DOHH2 (cell line): ENCODE measurements at regions not wholly inside any gene's neighbourhood (a gene's known extent, or its start where the extent isn't known, plus 50 kb on each side); places are given as distances from the start of the nearest gene placed in this dataset.

Experiments used
- H3F3A ChIP-seq: fragments of 200-600 bp; sonication (generic), shearing (Covaris generic); 2 replicates; pipeline ENCODE4 v1.6.0; 2016; ENCODE audit warnings: antibody characterized with exemption, mild to moderate bottlenecking; ENCODE audit not compliant: control insufficient read depth, insufficient read depth
- H3K27ac ChIP-seq: fragments of 200-600 bp; sonication (generic); 2 replicates; pipeline ENCODE4 v1.5.1; 2014; ENCODE audit warnings: low read depth, mild to moderate bottlenecking, low read length, moderate library complexity
- H3K27me3 ChIP-seq: fragments of 200-600 bp; sonication (generic); 2 replicates; pipeline ENCODE4 v1.6.1; 2014; ENCODE audit warnings: mild to moderate bottlenecking, low read length, mixed read lengths; ENCODE audit not compliant: control insufficient read depth
- H3K36me3 ChIP-seq: fragments of 200-600 bp; sonication (generic); 2 replicates; pipeline ENCODE4 v1.6.1; 2014; ENCODE audit warnings: mild to moderate bottlenecking, low read length, moderate library complexity, mixed read lengths; ENCODE audit not compliant: control insufficient read depth
- H3K4me1 ChIP-seq: fragments of 200-600 bp; sonication (generic); 2 replicates; pipeline ENCODE4 v1.6.1; 2014; ENCODE audit warnings: mild to moderate bottlenecking, low read length, mixed read lengths; ENCODE audit not compliant: control insufficient read depth
- H3K4me2 ChIP-seq: fragments of 200-600 bp; sonication (generic); 2 replicates; pipeline ENCODE4 v1.6.0; 2014; ENCODE audit warnings: mild to moderate bottlenecking, low read length, moderate library complexity
- H3K4me3 ChIP-seq: fragments of 200-600 bp; sonication (generic); 2 replicates; pipeline ENCODE4 v1.5.1; 2014; ENCODE audit warnings: mild to moderate bottlenecking, low read length, mixed read lengths
- H3K79me2 ChIP-seq: fragments of 200-600 bp; sonication (generic); 2 replicates; pipeline ENCODE4 v1.6.1; 2014; ENCODE audit warnings: mild to moderate bottlenecking, low read length, mixed read lengths; ENCODE audit not compliant: control insufficient read depth
- H3K9me2 ChIP-seq: fragments of 200-600 bp; sonication (generic); replicated peaks from 2 replicates; pipeline ENCODE4 v1.6.1; 2014; ENCODE audit warnings: mild to moderate bottlenecking, low read length, mixed read lengths; ENCODE audit not compliant: control insufficient read depth
- H3K9me3 ChIP-seq: fragments of 200-600 bp; sonication (generic); 2 replicates; pipeline ENCODE4 v1.6.1; 2014; ENCODE audit warnings: antibody characterized with exemption, low read length, mixed read lengths; ENCODE audit not compliant: control insufficient read depth, insufficient read depth
- H4K20me1 ChIP-seq: fragments of 200-600 bp; sonication (generic); 2 replicates; pipeline ENCODE4 v1.6.0; 2014; ENCODE audit warnings: low read depth, mild to moderate bottlenecking, antibody characterized with exemption, low read length, moderate library complexity; ENCODE audit not compliant: control insufficient read depth, insufficient read depth
- EZH2phosphoT487 ChIP-seq: fragments of 200-600 bp; sonication (generic); IDR thresholded peaks from 2 replicates; pipeline ENCODE4 v1.6.1; 2017; ENCODE audit warnings: borderline replicate concordance, mild to moderate bottlenecking, antibody characterized with exemption, low read length, moderate library complexity, mixed read lengths
- TF ChIP-seq, protein P1 (sequence below): fragments of 200-600 bp; sonication (generic); IDR thresholded peaks from one replicate; pipeline ENCODE4 v1.5.1; 2014; ENCODE audit warnings: antibody characterized with exemption, mild to moderate bottlenecking, low read depth, low read length; ENCODE audit not compliant: poor library complexity, severe bottlenecking

DNA sequence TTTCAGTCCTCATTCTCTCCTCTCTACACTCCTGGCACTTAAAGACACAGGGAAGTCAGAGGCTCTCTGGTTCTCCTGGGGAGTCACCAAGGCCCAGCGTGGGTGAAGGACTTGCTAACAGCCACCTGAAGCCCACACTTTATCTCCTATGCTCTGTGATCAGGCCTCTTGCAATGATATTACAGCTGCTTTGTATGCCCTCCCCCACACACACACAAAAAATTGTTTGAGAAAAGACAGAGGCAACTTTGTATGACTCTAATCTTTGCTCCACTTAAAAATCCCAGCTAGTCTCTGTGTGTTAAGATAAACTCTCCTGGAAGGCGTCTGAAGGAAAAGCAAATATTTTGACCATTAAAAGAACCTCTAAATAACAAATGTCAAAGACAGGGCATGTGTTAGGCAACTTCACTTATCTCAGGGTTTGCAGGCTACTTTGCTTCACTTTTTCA, 507.2 kb downstream of the TNS3 start:
- Histone ChIP-seq H3K27ac (no peak overlapping the region), H3K79me2 (no peaks in the 10 kb centered on the region), H3K27me3 (no peaks in the 10 kb centered on the region), H4K20me1 (no peaks in the 10 kb centered on the region), H3K9me2 (no peaks in the 10 kb centered on the region), H3K4me3 (no peak overlapping the region), H3K4me1 (peaks cover 6% of the 10 kb centered on the region), H3K36me3 (no peaks in the 10 kb centered on the region), H3K4me2 (no peak overlapping the region), H3K9me3 (no peaks in the 10 kb centered on the region), H3F3A (no peaks in the 10 kb centered on the region)
- TF ChIP-seq, protein P1, sequence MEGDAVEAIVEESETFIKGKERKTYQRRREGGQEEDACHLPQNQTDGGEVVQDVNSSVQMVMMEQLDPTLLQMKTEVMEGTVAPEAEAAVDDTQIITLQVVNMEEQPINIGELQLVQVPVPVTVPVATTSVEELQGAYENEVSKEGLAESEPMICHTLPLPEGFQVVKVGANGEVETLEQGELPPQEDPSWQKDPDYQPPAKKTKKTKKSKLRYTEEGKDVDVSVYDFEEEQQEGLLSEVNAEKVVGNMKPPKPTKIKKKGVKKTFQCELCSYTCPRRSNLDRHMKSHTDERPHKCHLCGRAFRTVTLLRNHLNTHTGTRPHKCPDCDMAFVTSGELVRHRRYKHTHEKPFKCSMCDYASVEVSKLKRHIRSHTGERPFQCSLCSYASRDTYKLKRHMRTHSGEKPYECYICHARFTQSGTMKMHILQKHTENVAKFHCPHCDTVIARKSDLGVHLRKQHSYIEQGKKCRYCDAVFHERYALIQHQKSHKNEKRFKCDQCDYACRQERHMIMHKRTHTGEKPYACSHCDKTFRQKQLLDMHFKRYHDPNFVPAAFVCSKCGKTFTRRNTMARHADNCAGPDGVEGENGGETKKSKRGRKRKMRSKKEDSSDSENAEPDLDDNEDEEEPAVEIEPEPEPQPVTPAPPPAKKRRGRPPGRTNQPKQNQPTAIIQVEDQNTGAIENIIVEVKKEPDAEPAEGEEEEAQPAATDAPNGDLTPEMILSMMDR = no peak
- TF ChIP-seq EZH2phosphoT487 = no peak

DNA sequence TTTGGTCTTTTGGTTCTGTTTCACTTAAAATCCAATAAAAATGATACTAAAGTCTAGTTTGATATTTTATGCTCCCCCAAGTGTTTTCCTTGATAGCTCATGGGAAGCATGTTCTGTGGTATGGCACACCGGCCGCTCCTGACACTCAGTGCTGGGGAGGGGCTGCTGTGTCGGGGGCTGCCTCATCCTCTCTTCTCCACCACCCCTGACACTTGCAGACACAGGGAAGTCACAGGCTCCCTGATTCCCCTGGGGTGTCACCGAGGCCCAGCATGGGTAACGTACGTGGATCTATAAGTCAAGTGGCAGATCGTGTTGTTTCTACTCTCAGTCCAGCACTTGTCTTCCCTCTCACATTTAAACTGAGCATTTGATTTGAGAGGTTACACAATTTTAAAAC, 508.6 kb downstream of the TNS3 start:
- no peaks in the 10 kb centered on the region for H3K9me2 ChIP-seq
- TF ChIP-seq, protein P1 = no peak
- no peak for TF ChIP-seq EZH2phosphoT487
- H3K27me3 ChIP-seq = no peaks in the 10 kb centered on the region
- no peak overlapping the region for H3K27ac ChIP-seq
- no peaks in the 10 kb centered on the region for H3F3A ChIP-seq
- H4K20me1 ChIP-seq = no peaks in the 10 kb centered on the region
- H3K4me2 ChIP-seq = no peak overlapping the region
- H3K4me3 ChIP-seq = no peak overlapping the region
- no peaks in the 10 kb centered on the region for H3K36me3 ChIP-seq
- H3K9me3 ChIP-seq = no peaks in the 10 kb centered on the region
- H3K4me1 ChIP-seq = no peaks in the 10 kb centered on the region
- H3K79me2 ChIP-seq = no peaks in the 10 kb centered on the region

DNA sequence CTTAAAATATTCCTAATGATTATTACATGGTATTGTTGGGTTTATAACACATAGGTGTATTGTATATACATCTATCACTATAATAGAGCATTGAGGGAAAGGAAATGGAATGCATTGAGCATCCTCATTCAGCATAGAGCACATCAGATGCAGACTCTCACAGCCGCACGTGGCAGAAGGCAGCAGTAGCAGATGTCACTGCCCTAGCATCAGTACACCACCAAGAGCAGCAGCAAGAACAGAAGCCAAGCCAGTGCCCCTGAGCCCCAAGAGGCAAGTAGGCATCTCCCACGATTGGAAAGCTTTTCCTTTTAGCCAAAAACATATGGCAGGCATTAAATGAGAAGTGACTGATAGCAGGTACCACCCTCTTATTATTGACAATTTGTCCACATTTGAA, 510.0 kb downstream of the TNS3 start:
- H3K27ac ChIP-seq = no peak overlapping the region
- no peaks in the 10 kb centered on the region for H4K20me1 ChIP-seq
- H3K9me2 ChIP-seq = no peaks in the 10 kb centered on the region
- TF ChIP-seq EZH2phosphoT487 = no peak
- TF ChIP-seq, protein P1 = no peak
- H3K9me3 ChIP-seq = no peaks in the 10 kb centered on the region
- no peak overlapping the region for H3K4me2 ChIP-seq
- H3K4me3 ChIP-seq = no peak overlapping the region
- no peaks in the 10 kb centered on the region for H3K79me2 ChIP-seq
- no peaks in the 10 kb centered on the region for H3K4me1 ChIP-seq
- no peaks in the 10 kb centered on the region for H3K36me3 ChIP-seq
- H3K27me3 ChIP-seq = no peaks in the 10 kb centered on the region
- no peaks in the 10 kb centered on the region for H3F3A ChIP-seq
